Ectodermal cell (in vitro differentiated cells): ENCODE measurements at regions not wholly inside any gene's neighbourhood (a gene's known extent, or its start where the extent isn't known, plus 50 kb on each side); places are given as distances from the start of the nearest gene placed in this dataset.

Experiments used
- H3K27ac ChIP-seq: 2 replicates; pipeline ENCODE4 v1.7.0; 2013; ENCODE audit warnings: mild to moderate bottlenecking, low read depth, low read length; ENCODE audit not compliant: insufficient read depth, poor library complexity, severe bottlenecking
- H3K27me3 ChIP-seq: 2 replicates; pipeline ENCODE4 v1.7.0; 2013; ENCODE audit warnings: mild to moderate bottlenecking, low read length; ENCODE audit not compliant: insufficient read depth, control insufficient read depth, poor library complexity, severe bottlenecking
- H3K36me3 ChIP-seq: one replicate; pipeline ENCODE4 v1.7.0; 2013; ENCODE audit warnings: low read length; ENCODE audit not compliant: control insufficient read depth, insufficient read depth
- H3K4me1 ChIP-seq: one replicate; pipeline ENCODE4 v1.7.0; 2013; ENCODE audit warnings: low read length; ENCODE audit not compliant: control insufficient read depth, insufficient read depth
- H3K4me3 ChIP-seq: 2 replicates; pipeline ENCODE4 v1.7.0; 2013; ENCODE audit warnings: low read depth, low read length, control low read depth; ENCODE audit not compliant: insufficient read depth
- H3K9me3 ChIP-seq: 2 replicates; pipeline ENCODE4 v1.7.0; 2013; ENCODE audit warnings: mild to moderate bottlenecking, low read length, moderate library complexity; ENCODE audit not compliant: control insufficient read depth
- WGBS, 2 experiments: methylation state at CpG; one replicate each; pipeline ENCODE4 v1.1.7; 2013; ENCODE audit warnings: missing lambda C conversion rate in 2 of 2; 5-methylcytosine and 5-hydroxymethylcytosine counted together

GRCh38 chr1:228857611-228858010 is 122.3 kb downstream of the RHOU start:
- Histone ChIP-seq H3K27ac (no peak overlapping the region), H3K4me1 (no peaks in the 10 kb centered on the region), H3K27me3 (peaks cover 3% of the 10 kb centered on the region), H3K4me3 (no peak overlapping the region), H3K9me3 (no peaks in the 10 kb centered on the region), H3K36me3 (no peaks in the 10 kb centered on the region)

- Histone ChIP-seq H3K4me3 (no peak overlapping the region), H3K9me3 (no peaks in the 10 kb centered on the region), H3K27ac (no peak overlapping the region), H3K4me1 (peaks cover 10% of the 10 kb centered on the region), H3K36me3 (no peaks in the 10 kb centered on the region), H3K27me3 (peaks cover 3% of the 10 kb centered on the region)
- 93% methylated on average over 16 of the region's 16 CpGs for WGBS, 2 experiments
Measured at GRCh38 chr1:228860911-228861831, 125.9 kb downstream of the RHOU start.

GRCh38 chr1:228861832-228862180 is 126.5 kb downstream of the RHOU start:
- Histone ChIP-seq H3K4me1 (peaks cover 16% of the 10 kb centered on the region), H3K36me3 (no peaks in the 10 kb centered on the region), H3K27ac (no peak overlapping the region), H3K9me3 (no peaks in the 10 kb centered on the region), H3K4me3 (no peak overlapping the region), H3K27me3 (peaks cover 3% of the 10 kb centered on the region)
- WGBS, 2 experiments = 80 to 83% methylated on average over 3 of the region's 3 CpGs

GRCh38 chr1:228862542-228863505 is 127.5 kb downstream of the RHOU start:
- peaks cover 3% of the 10 kb centered on the region for H3K27me3 ChIP-seq
- H3K27ac ChIP-seq = no peak overlapping the region
- peaks cover 21% of the 10 kb centered on the region for H3K4me1 ChIP-seq
- no peaks in the 10 kb centered on the region for H3K9me3 ChIP-seq
- WGBS, 2 experiments = 88 to 90% methylated on average over 13 of the region's 13 CpGs
- H3K36me3 ChIP-seq = no peaks in the 10 kb centered on the region
- H3K4me3 ChIP-seq = no peak overlapping the region

- peaks cover 21% of the 10 kb centered on the region for H3K4me1 ChIP-seq
- no peaks in the 10 kb centered on the region for H3K9me3 ChIP-seq
- no peak overlapping the region for H3K4me3 ChIP-seq
- H3K36me3 ChIP-seq = no peaks in the 10 kb centered on the region
- WGBS, 2 experiments = 93 to 97% methylated on average over 7 of the region's 7 CpGs
- H3K27ac ChIP-seq = no peak overlapping the region
- peaks cover 3% of the 10 kb centered on the region for H3K27me3 ChIP-seq
Measured at GRCh38 chr1:228863776-228864175, 128.5 kb downstream of the RHOU start.

DNA sequence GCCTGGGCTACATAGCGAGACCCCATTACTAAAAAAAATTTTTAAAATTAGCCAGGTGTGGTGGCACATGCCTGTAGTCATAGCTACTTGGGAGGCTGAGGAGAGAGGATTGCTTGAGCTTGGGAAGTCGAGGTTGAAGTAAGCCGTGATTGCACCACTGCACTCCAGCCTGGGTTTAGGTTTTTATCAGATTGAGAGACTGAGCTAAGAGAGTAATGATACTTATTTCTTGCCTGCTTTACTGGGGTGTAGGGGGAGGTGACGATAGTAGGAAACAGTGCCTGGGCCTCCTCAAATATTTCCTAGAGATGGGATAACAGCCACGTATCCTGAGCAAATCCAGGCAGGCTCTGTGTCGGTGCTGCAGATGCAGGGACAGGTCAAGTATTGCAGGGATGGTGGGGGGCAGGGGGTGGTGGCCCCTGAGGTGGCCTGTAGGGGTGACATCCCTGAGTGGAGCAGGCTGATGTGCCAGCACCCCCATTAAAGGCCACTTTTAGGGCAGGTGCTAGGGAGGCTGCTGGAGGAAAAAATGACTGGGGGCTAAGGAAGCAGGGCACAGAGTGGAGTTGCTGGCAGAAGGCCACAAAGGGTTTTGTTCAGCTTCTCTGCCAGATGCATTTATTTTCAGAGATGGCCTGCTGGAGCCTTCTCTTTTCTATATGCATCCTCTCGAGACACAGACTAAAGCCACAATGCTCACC is 130.5 kb downstream of the RHOU start:
- no peaks in the 10 kb centered on the region for H3K36me3 ChIP-seq
- peaks cover 3% of the 10 kb centered on the region for H3K27me3 ChIP-seq
- no peak overlapping the region for H3K27ac ChIP-seq
- no peak overlapping the region for H3K4me3 ChIP-seq
- H3K4me1 ChIP-seq = peaks cover 21% of the 10 kb centered on the region
- 89 to 94% methylated on average over 7 of the region's 7 CpGs for WGBS, 2 experiments
- H3K9me3 ChIP-seq = no peaks in the 10 kb centered on the region

GRCh38 chr1:228866468-228866867 is 131.2 kb downstream of the RHOU start:
- Histone ChIP-seq H3K27ac (no peak overlapping the region), H3K9me3 (no peaks in the 10 kb centered on the region), H3K36me3 (no peaks in the 10 kb centered on the region), H3K4me1 (peaks cover 21% of the 10 kb centered on the region), H3K27me3 (no peaks in the 10 kb centered on the region), H3K4me3 (no peak overlapping the region)
- 81 to 82% methylated on average over 11 of the region's 11 CpGs for WGBS, 2 experiments

DNA sequence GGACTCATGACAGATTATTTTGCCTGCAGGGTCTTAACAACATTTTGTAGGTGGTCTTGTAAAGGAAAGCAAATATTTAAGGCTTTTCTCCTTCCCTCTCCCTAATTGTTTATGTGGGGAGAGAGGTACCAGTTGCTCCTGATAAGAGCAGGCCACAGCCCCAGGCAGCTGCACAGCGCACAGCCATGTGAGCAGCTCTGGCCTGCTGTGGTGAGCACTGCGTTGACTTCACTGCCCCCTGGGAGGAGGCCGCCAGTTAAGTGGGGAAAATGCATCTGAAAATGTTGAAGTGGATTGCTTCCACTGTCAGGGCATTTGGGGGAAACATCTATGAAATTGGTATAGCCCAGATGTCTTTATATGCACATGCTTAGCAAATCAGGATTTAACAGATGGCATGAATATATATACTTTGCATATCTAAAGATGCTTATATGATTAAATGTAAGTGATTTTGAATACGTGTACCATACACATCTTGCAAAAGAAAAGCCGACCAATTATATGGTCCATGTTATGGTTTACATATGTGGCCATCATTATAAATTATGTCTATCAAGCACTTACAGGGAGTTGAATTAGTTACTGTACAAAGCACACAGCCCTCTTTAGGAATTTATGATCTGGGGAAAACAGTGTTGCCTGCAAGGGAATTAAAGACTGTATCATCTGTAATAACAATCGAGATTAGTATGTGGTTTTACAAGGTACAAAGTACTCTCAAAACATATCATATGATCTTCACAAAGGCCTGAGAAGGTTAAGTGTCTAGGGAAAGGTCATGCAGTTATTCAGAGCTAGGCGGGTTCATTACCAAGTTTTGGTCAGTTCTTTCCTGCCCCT is 132.1 kb downstream of the RHOU start:
- no peak overlapping the region for H3K27ac ChIP-seq
- no peaks in the 10 kb centered on the region for H3K36me3 ChIP-seq
- H3K27me3 ChIP-seq = no peaks in the 10 kb centered on the region
- 78 to 79% methylated on average over 5 to 7 of the region's 7 CpGs for WGBS, 2 experiments
- no peak overlapping the region for H3K4me3 ChIP-seq
- no peaks in the 10 kb centered on the region for H3K9me3 ChIP-seq
- peaks cover 21% of the 10 kb centered on the region for H3K4me1 ChIP-seq

- H3K4me1 ChIP-seq = peaks cover 21% of the 10 kb centered on the region
- H3K27ac ChIP-seq = no peak overlapping the region
- WGBS, 2 experiments = 93 to 95% methylated on average over 12 of the region's 12 CpGs
- H3K36me3 ChIP-seq = no peaks in the 10 kb centered on the region
- no peaks in the 10 kb centered on the region for H3K9me3 ChIP-seq
- H3K27me3 ChIP-seq = no peaks in the 10 kb centered on the region
- H3K4me3 ChIP-seq = no peak overlapping the region
Measured at GRCh38 chr1:228867951-228868730, 132.9 kb downstream of the RHOU start.
